Neuronal stem cell (in vitro differentiated cells): ENCODE measurements at regions not wholly inside any gene's neighbourhood (a gene's known extent, or its start where the extent isn't known, plus 50 kb on each side); places are given as distances from the start of the nearest gene placed in this dataset.

ENCODE experiments used
- DNase-seq: peaks from one replicate; pipeline ENCODE4 v3.0.0-alpha.2; 2013; ENCODE audit warnings: low spot score
- H2AFZ ChIP-seq: one replicate; pipeline ENCODE4 v1.6.1; 2013; ENCODE audit warnings: mild to moderate bottlenecking, low read length, inconsistent platforms
- H2AK5ac ChIP-seq: 2 replicates; pipeline ENCODE4 v1.6.1; 2013; ENCODE audit warnings: low read depth, mild to moderate bottlenecking, inconsistent platforms, low read length, moderate library complexity, mixed read lengths
- H2BK120ac ChIP-seq: 2 replicates; pipeline ENCODE4 v1.6.1; 2013; ENCODE audit warnings: low read depth, mild to moderate bottlenecking, inconsistent platforms, low read length, moderate library complexity, mixed read lengths
- H2BK12ac ChIP-seq: one replicate; pipeline ENCODE4 v1.6.1; 2013; ENCODE audit warnings: low read length, inconsistent platforms
- H2BK15ac ChIP-seq: 2 replicates; pipeline ENCODE4 v1.6.1; 2013; ENCODE audit warnings: mild to moderate bottlenecking, low read length, inconsistent platforms, mixed read lengths
- H2BK5ac ChIP-seq: one replicate; pipeline ENCODE4 v1.6.1; 2013; ENCODE audit warnings: inconsistent platforms, mild to moderate bottlenecking, low read length, moderate library complexity
- H3K14ac ChIP-seq: one replicate; pipeline ENCODE4 v1.6.1; 2013; ENCODE audit warnings: low read length, inconsistent platforms
- H3K18ac ChIP-seq: 2 replicates; pipeline ENCODE4 v1.6.1; 2013; ENCODE audit warnings: low read length, inconsistent platforms
- H3K23ac ChIP-seq: 2 replicates; pipeline ENCODE4 v1.6.1; 2013; ENCODE audit warnings: low read depth, mild to moderate bottlenecking, mixed read lengths, low read length, inconsistent platforms; ENCODE audit not compliant: poor library complexity
- H3K27ac ChIP-seq: replicated peaks from 3 replicates; pipeline ENCODE4 v1.5.1; 2013; ENCODE audit warnings: low read length, inconsistent platforms
- H3K27me3 ChIP-seq, 3 experiments: 2 replicates each; pipeline ENCODE4 v1.6.1; 2013; ENCODE audit warnings: low read length in 3 of 3, mild to moderate bottlenecking in 2 of 3, inconsistent platforms in 1 of 3, low read depth in 1 of 3, mixed read lengths in 1 of 3, moderate library complexity in 1 of 3; ENCODE audit not compliant: control insufficient read depth in 3 of 3, insufficient read depth in 3 of 3
- H3K36me3 ChIP-seq, 2 donors: replicated peaks in 1 of 2; 2 replicates each; pipeline ENCODE4 v1.6.1; 2013; ENCODE audit warnings: low read length in 2 of 2; ENCODE audit not compliant: control insufficient read depth in 2 of 2, insufficient read depth in 2 of 2
- H3K4ac ChIP-seq: 2 replicates; pipeline ENCODE4 v1.6.1; 2013; ENCODE audit warnings: inconsistent platforms, mild to moderate bottlenecking, low read length, moderate library complexity
- H3K4me1 ChIP-seq, 2 donors: 1 replicate in 1 of 2; 2 replicates in 1 of 2; pipeline ENCODE4 v1.6.1; 2013; ENCODE audit warnings: low read length in 2 of 2, low read depth in 1 of 2; ENCODE audit not compliant: control insufficient read depth in 2 of 2, insufficient read depth in 1 of 2
- H3K4me2 ChIP-seq: one replicate; pipeline ENCODE4 v1.6.1; 2013; ENCODE audit warnings: mild to moderate bottlenecking, low read length, inconsistent platforms; ENCODE audit not compliant: insufficient read depth, poor library complexity, severe bottlenecking
- H3K4me3 ChIP-seq, 2 donors: 2 replicates each; pipeline ENCODE4 v1.5.1; 2013; ENCODE audit warnings: low read length in 2 of 2, mild to moderate bottlenecking in 2 of 2, inconsistent platforms in 1 of 2, moderate library complexity in 1 of 2
- H3K79me1 ChIP-seq: one replicate; pipeline ENCODE4 v1.6.1; 2013; ENCODE audit warnings: low read depth, mild to moderate bottlenecking, inconsistent platforms, low read length, moderate library complexity
- H3K9ac ChIP-seq: one replicate; pipeline ENCODE4 v1.6.1; 2013; ENCODE audit warnings: mild to moderate bottlenecking, low read depth, low read length, inconsistent platforms; ENCODE audit not compliant: poor library complexity
- H3K9me3 ChIP-seq, 2 donors: replicated peaks in 1 of 2; 2 replicates each; pipeline versions ENCODE3 to v1.6.1; 2013; ENCODE audit warnings: low read length in 2 of 2, mild to moderate bottlenecking in 2 of 2, inconsistent platforms in 1 of 2, low read depth in 1 of 2, mixed read lengths in 1 of 2, moderate library complexity in 1 of 2; ENCODE audit not compliant: control insufficient read depth in 2 of 2, insufficient read depth in 1 of 2
- H4K8ac ChIP-seq: one replicate; pipeline ENCODE4 v1.6.1; 2013; ENCODE audit warnings: low read depth, mild to moderate bottlenecking, inconsistent platforms, low read length, moderate library complexity
- H4K91ac ChIP-seq: one replicate; pipeline ENCODE4 v1.6.1; 2013; ENCODE audit warnings: low read length, low read depth, mild to moderate bottlenecking, inconsistent platforms; ENCODE audit not compliant: poor library complexity
- WGBS, 2 donors: extraction: QIAGEN DNeasy Blood & Tissue Kit; methylation state at CpG; one replicate each; pipeline ENCODE4 v1.1.7; 2013; ENCODE audit warnings: missing lambda C conversion rate in 2 of 2, mixed read lengths in 1 of 2; ENCODE audit not compliant: insufficient read length in 2 of 2, insufficient replicate concordance in 1 of 2; ENCODE audit errors: extremely low coverage in 2 of 2; 5-methylcytosine and 5-hydroxymethylcytosine counted together

DNA sequence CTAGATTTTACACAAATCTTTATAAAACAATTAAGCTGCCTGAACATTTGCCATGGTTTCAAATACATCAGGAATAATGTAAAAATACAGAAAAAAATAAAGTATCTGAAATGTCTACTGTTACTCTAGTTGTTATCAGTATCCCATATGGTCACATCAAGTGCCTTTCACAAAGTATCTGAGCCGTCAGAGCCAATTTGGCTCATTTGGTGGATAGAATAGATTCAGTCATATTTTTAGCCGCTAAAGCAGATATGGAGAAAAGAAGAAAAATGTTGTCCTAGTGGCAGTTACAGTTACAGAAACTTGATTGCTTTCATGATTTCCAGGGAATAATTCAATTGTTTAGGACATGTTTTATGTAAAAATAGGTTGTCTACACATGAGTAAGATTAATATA, 641.1 kb downstream of the RAPGEF2 start:
- Histone ChIP-seq H3K79me1 (no peaks in the 10 kb centered on the region), H4K8ac (no peak overlapping the region), H2BK120ac (no peak overlapping the region), H3K27ac (no peak overlapping the region), H3K23ac (no peak overlapping the region), H3K9ac (no peak overlapping the region), H3K4me3 (no peak overlapping the region), H3K18ac (no peak overlapping the region), H2BK12ac (no peak overlapping the region), H4K91ac (no peak overlapping the region), H2BK5ac (no peak overlapping the region), H2BK15ac (no peak overlapping the region), H2AK5ac (no peak overlapping the region), H3K4me1 (no peaks in the 10 kb centered on the region), H2AFZ (no peak overlapping the region), H3K4ac (no peak overlapping the region), H3K36me3 (no peaks in the 10 kb centered on the region), H3K14ac (no peak overlapping the region), H3K4me2 (no peak overlapping the region), H3K9me3 (no peaks in the 10 kb centered on the region), H3K27me3 (no peaks in the 10 kb centered on the region)
- no peak for DNase-seq
- WGBS, 2 donors = no CpG with 5 or more reads among the region's 2 CpGs

DNA sequence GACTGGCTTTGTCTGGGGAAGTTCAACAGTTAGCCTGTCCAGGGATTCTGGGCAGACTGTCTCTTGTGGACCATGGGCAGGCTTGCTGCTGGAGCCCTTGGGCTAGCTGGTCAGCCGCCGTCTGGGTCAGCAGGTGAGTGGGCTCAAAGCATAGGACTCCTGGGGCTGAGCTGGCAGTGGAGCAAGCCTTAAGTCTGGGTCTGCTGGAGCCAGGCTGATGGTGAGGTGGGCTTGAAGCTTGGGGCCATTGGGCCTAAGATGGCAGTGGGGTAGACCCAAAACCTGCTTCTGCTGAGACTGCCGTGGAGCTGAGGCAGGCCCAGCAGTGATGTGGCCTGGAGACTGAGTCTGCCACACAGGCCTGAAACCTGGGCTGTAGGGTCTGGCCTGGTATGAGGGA, 645.1 kb downstream of the RAPGEF2 start:
- H3K4me3 ChIP-seq = peak overlapping the region in 1 of 2 donors; percentile 8
- H4K8ac ChIP-seq = no peak overlapping the region
- H3K9me3 ChIP-seq = peaks cover 0 to 3% of the 10 kb centered on the region in 2 donors
- H2AK5ac ChIP-seq = no peak overlapping the region
- H2BK15ac ChIP-seq = peak overlapping the region; percentile 77
- H3K14ac ChIP-seq = no peak overlapping the region
- WGBS, 2 donors = no CpG with 5 or more reads among the region's 3 CpGs
- no peak overlapping the region for H3K23ac ChIP-seq
- no peak overlapping the region for H2BK5ac ChIP-seq
- H3K4ac ChIP-seq = peak overlapping the region; percentile 0
- no peak overlapping the region for H3K9ac ChIP-seq
- H3K36me3 ChIP-seq = no peaks in the 10 kb centered on the region
- DNase-seq = no peak
- H3K27ac ChIP-seq = no peak overlapping the region
- peak overlapping the region; percentile 75 for H2BK12ac ChIP-seq
- H4K91ac ChIP-seq = no peak overlapping the region
- no peak overlapping the region for H2AFZ ChIP-seq
- H3K27me3 ChIP-seq = no peaks in the 10 kb centered on the region
- peak overlapping the region; percentile 91 for H3K18ac ChIP-seq
- H3K4me2 ChIP-seq = no peak overlapping the region
- no peaks in the 10 kb centered on the region for H3K79me1 ChIP-seq
- H3K4me1 ChIP-seq = no peaks in the 10 kb centered on the region
- no peak overlapping the region for H2BK120ac ChIP-seq

DNA sequence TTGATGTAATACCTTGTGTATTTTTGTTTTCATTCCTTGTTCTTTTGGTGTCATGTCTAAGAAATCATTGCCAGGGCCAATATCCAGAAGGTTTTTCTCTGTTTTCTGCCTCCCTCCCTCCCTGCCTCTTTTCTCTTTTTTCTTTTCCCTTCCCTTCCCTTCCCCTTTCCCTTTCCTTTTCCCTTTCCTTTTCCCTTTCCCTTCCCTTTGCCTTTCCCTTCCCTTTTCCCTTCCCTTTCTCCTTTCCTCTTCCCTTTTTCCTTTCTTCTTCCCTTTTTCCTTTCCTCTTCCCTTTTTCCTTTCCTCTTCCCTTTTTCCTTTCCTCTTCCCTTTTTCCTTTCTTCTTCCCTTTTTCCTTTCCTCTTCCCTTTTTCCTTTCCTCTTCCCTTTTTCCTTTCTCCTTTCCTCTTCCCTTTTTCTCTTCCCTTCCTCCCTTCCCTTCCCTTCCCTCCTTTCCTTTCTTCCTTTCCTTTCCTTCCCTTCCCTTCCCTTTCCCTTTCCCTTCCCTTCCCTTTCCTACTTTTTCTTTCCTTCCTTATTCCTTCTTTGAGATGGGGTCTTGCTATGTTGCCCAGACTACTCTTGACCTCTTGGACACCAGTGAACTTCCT, 646.1 kb downstream of the RAPGEF2 start:
- Histone ChIP-seq H2AFZ (no peak overlapping the region), H3K79me1 (no peaks in the 10 kb centered on the region), H4K91ac (no peak overlapping the region), H3K4me1 (no peaks in the 10 kb centered on the region), H3K36me3 (no peaks in the 10 kb centered on the region), H2BK120ac (no peak overlapping the region), H3K27ac (no peak overlapping the region), H3K4ac (no peak overlapping the region), H3K9me3 (peaks cover 0 to 3% of the 10 kb centered on the region in 2 donors), H3K23ac (no peak overlapping the region), H2BK5ac (no peak overlapping the region), H4K8ac (no peak overlapping the region), H2BK12ac (no peak overlapping the region), H3K18ac (no peak overlapping the region), H3K27me3 (no peaks in the 10 kb centered on the region), H3K14ac (no peak overlapping the region), H3K4me3 (no peak overlapping the region), H3K9ac (no peak overlapping the region), H2BK15ac (no peak overlapping the region), H3K4me2 (no peak overlapping the region), H2AK5ac (no peak overlapping the region)
- DNase-seq = no peak

DNA sequence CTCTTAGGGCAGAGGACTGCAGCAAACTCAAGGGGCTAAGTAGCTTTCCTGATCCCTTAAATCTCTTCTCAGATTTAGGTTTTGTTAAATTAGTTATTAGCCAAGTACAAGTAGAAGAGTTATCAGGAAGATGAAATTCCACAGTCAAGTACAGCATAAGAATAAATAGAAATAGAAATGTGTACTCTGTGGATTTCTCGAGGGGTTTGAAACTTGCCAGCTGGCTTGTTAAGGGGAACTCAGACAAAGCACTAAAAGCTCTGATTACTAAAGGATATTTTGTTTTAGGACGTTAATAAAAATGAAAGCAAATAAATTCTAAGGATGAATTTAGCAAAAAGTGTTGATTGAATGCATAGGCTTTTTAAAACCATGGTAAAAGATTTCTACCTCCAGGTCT, 654.6 kb downstream of the RAPGEF2 start:
- H4K91ac ChIP-seq = no peak overlapping the region
- no peaks in the 10 kb centered on the region for H3K36me3 ChIP-seq
- H3K4ac ChIP-seq = no peak overlapping the region
- H4K8ac ChIP-seq = no peak overlapping the region
- H2AFZ ChIP-seq = no peak overlapping the region
- no peak for DNase-seq
- H3K14ac ChIP-seq = no peak overlapping the region
- WGBS, 2 donors = no CpG with 5 or more reads among the region's 2 CpGs
- H3K23ac ChIP-seq = no peak overlapping the region
- no peak overlapping the region for H3K4me2 ChIP-seq
- H2BK5ac ChIP-seq = no peak overlapping the region
- no peak overlapping the region for H3K9ac ChIP-seq
- H2AK5ac ChIP-seq = no peak overlapping the region
- H3K27ac ChIP-seq = no peak overlapping the region
- no peak overlapping the region for H3K18ac ChIP-seq
- H3K4me1 ChIP-seq = no peaks in the 10 kb centered on the region
- H3K79me1 ChIP-seq = no peaks in the 10 kb centered on the region
- no peak overlapping the region for H2BK15ac ChIP-seq
- no peak overlapping the region for H2BK12ac ChIP-seq
- H3K27me3 ChIP-seq = no peaks in the 10 kb centered on the region
- H3K4me3 ChIP-seq = no peak overlapping the region
- H3K9me3 ChIP-seq = peaks cover 0 to 3% of the 10 kb centered on the region in 2 donors
- no peak overlapping the region for H2BK120ac ChIP-seq
